ENCODE measurements at regions not wholly inside any gene's neighbourhood (a gene's known extent, or its start where the extent isn't known, plus 50 kb on each side); places are given as distances from the start of the nearest gene placed in this dataset.

- H3K4me3 ChIP-seq (ENCODE audit: low read depth, low read length) = no peak overlapping the region
These were observed 105.7 kb upstream of the TEX51 start for GRCh38 chr2:126792993-126793392.

- H3K4me3 ChIP-seq (ENCODE audit: low read depth, low read length) = no peak overlapping the region
These were observed 104.6 kb upstream of the TEX51 start for GRCh38 chr2:126793885-126794613.

GRCh38 chr2:126795656-126796055 is 103.0 kb upstream of the TEX51 start:
- no peak overlapping the region for H3K4me3 ChIP-seq (ENCODE audit: low read depth, low read length)

GRCh38 chr2:126796931-126797621 is 101.6 kb upstream of the TEX51 start:
- H3K4me3 ChIP-seq (ENCODE audit: low read depth, low read length) = no peak overlapping the region

GRCh38 chr2:126797622-126798275 is 100.9 kb upstream of the TEX51 start:
- no peak overlapping the region for H3K4me3 ChIP-seq (ENCODE audit: low read depth, low read length)

- H3K4me3 ChIP-seq (ENCODE audit: low read depth, low read length) = no peak overlapping the region
These were observed 100.2 kb upstream of the TEX51 start for GRCh38 chr2:126798276-126799140.

GRCh38 chr2:126799301-126799700 is 99.4 kb upstream of the TEX51 start:
- no peak overlapping the region for H3K4me3 ChIP-seq (ENCODE audit: low read depth, low read length)

- H3K4me3 ChIP-seq (ENCODE audit: low read depth, low read length) = no peak overlapping the region
These were observed 97.2 kb upstream of the TEX51 start for GRCh38 chr2:126801473-126801872.

GRCh38 chr2:126802316-126802715 is 96.4 kb upstream of the TEX51 start:
- no peak overlapping the region for H3K4me3 ChIP-seq (ENCODE audit: low read depth, low read length)

GRCh38 chr2:126802774-126803433 is 95.8 kb upstream of the TEX51 start:
- H3K4me3 ChIP-seq (ENCODE audit: low read depth, low read length) = no peak overlapping the region

- no peak overlapping the region for H3K4me3 ChIP-seq (ENCODE audit: low read depth, low read length)
These were observed 95.3 kb upstream of the TEX51 start for GRCh38 chr2:126803434-126803775.

GRCh38 chr2:126804347-126804746 is 94.3 kb upstream of the TEX51 start:
- H3K4me3 ChIP-seq (ENCODE audit: low read depth, low read length) = no peak overlapping the region

- no peak overlapping the region for H3K4me3 ChIP-seq (ENCODE audit: low read depth, low read length)
These were observed 89.8 kb upstream of the TEX51 start for GRCh38 chr2:126808929-126809328.

GRCh38 chr2:126809340-126809739 is 89.3 kb upstream of the TEX51 start:
- H3K4me3 ChIP-seq (ENCODE audit: low read depth, low read length) = no peak overlapping the region

GRCh38 chr2:126810001-126810400 is 88.7 kb upstream of the TEX51 start:
- H3K4me3 ChIP-seq (ENCODE audit: low read depth, low read length) = no peak overlapping the region

GRCh38 chr2:126811101-126811500 is 87.6 kb upstream of the TEX51 start:
- no peak overlapping the region for H3K4me3 ChIP-seq (ENCODE audit: low read depth, low read length)

GRCh38 chr2:126817172-126817571 is 81.5 kb upstream of the TEX51 start:
- no peak overlapping the region for H3K4me3 ChIP-seq (ENCODE audit: low read depth, low read length)

GRCh38 chr2:126822115-126822514 is 76.6 kb upstream of the TEX51 start:
- no peak overlapping the region for H3K4me3 ChIP-seq (ENCODE audit: low read depth, low read length)

GRCh38 chr2:126822921-126823320 is 75.8 kb upstream of the TEX51 start:
- no peak overlapping the region for H3K4me3 ChIP-seq (ENCODE audit: low read depth, low read length)

- no peak overlapping the region for H3K4me3 ChIP-seq (ENCODE audit: low read depth, low read length)
These were observed 74.7 kb upstream of the TEX51 start for GRCh38 chr2:126823951-126824350.

- no peak overlapping the region for H3K4me3 ChIP-seq (ENCODE audit: low read depth, low read length)
These were observed 74.0 kb upstream of the TEX51 start for GRCh38 chr2:126824663-126825062.

Measured in iPS-11a (cell line).